NT2/D1 (cell line): ENCODE measurements at regions not wholly inside any gene's neighbourhood (a gene's known extent, or its start where the extent isn't known, plus 50 kb on each side); places are given as distances from the start of the nearest gene placed in this dataset.

ENCODE experiments used
- SUZ12 ChIP-seq: IDR thresholded peaks from 2 replicates; pipeline ENCODE4 v1.6.1; 2011; ENCODE audit not compliant: insufficient read length, insufficient read depth; ENCODE audit errors: extremely low read depth
- YY1 ChIP-seq: IDR thresholded peaks from 2 replicates; pipeline ENCODE4 v1.6.1; 2011; ENCODE audit not compliant: insufficient read length, insufficient read depth
- ZNF274 ChIP-seq: IDR thresholded peaks from 2 replicates; pipeline ENCODE4 v1.6.1; 2011; ENCODE audit warnings: mild to moderate bottlenecking, low read depth, low read length

DNA sequence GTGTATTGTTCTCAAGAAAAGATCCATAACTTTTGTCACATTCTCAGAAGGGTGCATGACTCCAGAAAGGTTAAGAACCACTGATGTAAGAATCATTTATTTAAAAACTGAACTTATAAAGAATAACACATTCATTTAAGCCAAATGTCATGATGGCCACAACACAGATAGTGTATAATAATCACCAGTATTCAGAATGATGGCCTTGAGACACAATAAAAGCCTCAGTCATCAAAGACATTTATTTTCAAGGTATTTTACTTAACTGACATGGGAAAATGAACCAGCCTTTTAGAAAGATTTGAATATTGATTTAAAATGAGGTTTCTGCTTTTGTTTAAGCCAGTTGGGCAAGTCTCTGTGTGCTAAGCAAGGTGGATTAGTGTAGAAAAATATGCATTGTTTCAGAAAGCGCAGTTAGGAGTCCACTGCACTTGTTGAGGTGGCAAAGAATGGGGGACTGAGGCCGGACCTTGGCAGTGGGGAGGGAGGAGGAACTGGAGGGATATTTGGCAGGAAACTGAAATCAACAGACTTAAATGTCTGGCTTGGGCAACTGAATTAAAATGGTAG, 371.9 kb upstream of the ESRRG start:
- TF ChIP-seq YY1, result no peak
- no peak for TF ChIP-seq ZNF274
- TF ChIP-seq SUZ12, result no peak
